Skeletal muscle tissue (tissue), 3 donors: ENCODE measurements at regions not wholly inside any gene's neighbourhood (a gene's known extent, or its start where the extent isn't known, plus 50 kb on each side); places are given as distances from the start of the nearest gene placed in this dataset.

Experiments
- H3K27ac ChIP-seq: one replicate; pipeline ENCODE4 v1.7.0; 2013; ENCODE audit warnings: mild to moderate bottlenecking, low read depth, low read length, inconsistent platforms
- H3K27me3 ChIP-seq, 3 donors: one replicate each; pipeline ENCODE4 v1.7.0; 2013; ENCODE audit warnings: low read length in 3 of 3; ENCODE audit not compliant: control insufficient read depth in 3 of 3, insufficient read depth in 3 of 3
- H3K36me3 ChIP-seq, 3 donors: one replicate each; pipeline ENCODE4 v1.7.0; 2013; ENCODE audit warnings: low read length in 3 of 3; ENCODE audit not compliant: control insufficient read depth in 3 of 3, insufficient read depth in 3 of 3
- H3K4me1 ChIP-seq, 3 donors: one replicate each; pipeline ENCODE4 v1.7.0; 2013; ENCODE audit warnings: low read length in 3 of 3, mild to moderate bottlenecking in 3 of 3; ENCODE audit not compliant: control insufficient read depth in 3 of 3, insufficient read depth in 3 of 3
- H3K4me3 ChIP-seq, 3 donors: one replicate each; pipeline ENCODE4 v1.7.0; 2013; ENCODE audit warnings: low read length in 3 of 3
- H3K9ac ChIP-seq, 3 donors: one replicate each; pipeline ENCODE4 v1.7.0; 2013; ENCODE audit warnings: low read length in 3 of 3, mild to moderate bottlenecking in 3 of 3, moderate library complexity in 2 of 3, low read depth in 1 of 3
- H3K9me3 ChIP-seq, 3 donors: one replicate each; pipeline ENCODE4 v1.7.0; 2013; ENCODE audit warnings: low read length in 3 of 3; ENCODE audit not compliant: control insufficient read depth in 3 of 3
- donor health status: Osteomylitis.

GRCh38 chr13:111401755-111402154 is 81.3 kb downstream of the TEX29 start:
- Histone ChIP-seq H3K9ac (no peak overlapping the region), H3K27ac (no peak overlapping the region), H3K4me1 (no peaks in the 10 kb centered on the region), H3K36me3 (no peaks in the 10 kb centered on the region), H3K9me3 (no peaks in the 10 kb centered on the region), H3K27me3 (peaks cover 4 to 32% (median 15%) of the 10 kb centered on the region in 3 donors), H3K4me3 (no peak overlapping the region)

GRCh38 chr13:111402441-111402840 is 82.0 kb downstream of the TEX29 start:
- H3K9me3 ChIP-seq: no peaks in the 10 kb centered on the region
- H3K36me3 ChIP-seq: no peaks in the 10 kb centered on the region
- H3K9ac ChIP-seq: no peak overlapping the region
- H3K4me3 ChIP-seq: no peak overlapping the region
- no peak overlapping the region for H3K27ac ChIP-seq
- H3K27me3 ChIP-seq: peaks cover 4 to 30% (median 15%) of the 10 kb centered on the region in 3 donors
- H3K4me1 ChIP-seq: no peaks in the 10 kb centered on the region

DNA sequence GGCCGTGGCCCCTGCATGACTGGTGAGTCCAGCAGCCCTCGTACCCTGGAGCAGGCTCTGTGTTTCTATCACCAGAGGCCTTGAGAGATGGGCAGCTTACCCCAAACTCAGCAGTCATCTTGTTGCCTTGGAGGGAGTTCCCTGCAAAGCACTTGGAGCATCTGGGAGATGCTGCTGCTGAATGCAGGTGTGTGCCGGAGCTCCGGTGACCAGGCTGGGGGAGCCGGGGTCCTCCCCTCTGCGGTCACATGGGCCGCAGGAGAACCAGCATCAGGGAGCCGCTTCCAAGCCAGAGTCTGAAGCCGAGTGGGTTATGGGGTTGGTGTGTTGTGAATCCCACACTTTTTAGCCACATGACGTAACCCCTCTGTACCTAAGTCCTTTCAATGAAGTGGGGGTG is 82.8 kb downstream of the TEX29 start:
- no peak overlapping the region for H3K27ac ChIP-seq
- no peak overlapping the region for H3K4me3 ChIP-seq
- H3K9ac ChIP-seq: no peak overlapping the region
- H3K4me1 ChIP-seq: no peaks in the 10 kb centered on the region
- no peaks in the 10 kb centered on the region for H3K36me3 ChIP-seq
- H3K27me3 ChIP-seq: peaks cover 7 to 30% (median 20%) of the 10 kb centered on the region in 3 donors
- no peaks in the 10 kb centered on the region for H3K9me3 ChIP-seq

DNA sequence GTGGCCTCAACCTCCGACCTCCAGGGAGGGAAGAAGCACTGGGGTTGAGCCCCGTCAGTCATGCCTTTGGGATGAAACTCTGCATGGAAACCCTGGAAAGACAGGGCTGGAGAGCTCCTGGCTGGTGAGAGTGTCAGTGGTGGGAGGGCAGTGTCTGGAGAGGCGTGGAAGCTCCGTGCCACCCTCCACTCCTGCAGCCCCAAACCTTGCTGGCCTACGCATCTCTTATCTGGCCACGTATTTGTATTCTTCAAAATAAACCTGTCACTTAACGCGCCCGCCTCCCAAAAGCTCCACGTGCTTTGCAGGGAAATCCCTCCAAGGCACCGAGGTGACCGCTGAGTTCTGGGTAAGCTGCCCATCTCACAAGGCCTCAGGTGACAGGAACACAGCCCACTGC is 84.3 kb downstream of the TEX29 start:
- Histone ChIP-seq H3K4me3 (no peak overlapping the region), H3K27ac (no peak overlapping the region), H3K9me3 (no peaks in the 10 kb centered on the region), H3K36me3 (no peaks in the 10 kb centered on the region), H3K9ac (no peak overlapping the region), H3K27me3 (peaks cover 10 to 32% (median 31%) of the 10 kb centered on the region in 3 donors), H3K4me1 (no peaks in the 10 kb centered on the region)

GRCh38 chr13:111406636-111407035 is 86.2 kb downstream of the TEX29 start:
- Histone ChIP-seq H3K36me3 (no peaks in the 10 kb centered on the region), H3K4me3 (no peak overlapping the region), H3K9ac (no peak overlapping the region), H3K4me1 (no peaks in the 10 kb centered on the region), H3K9me3 (no peaks in the 10 kb centered on the region), H3K27me3 (peaks cover 23 to 51% (median 43%) of the 10 kb centered on the region in 3 donors), H3K27ac (no peak overlapping the region)

DNA sequence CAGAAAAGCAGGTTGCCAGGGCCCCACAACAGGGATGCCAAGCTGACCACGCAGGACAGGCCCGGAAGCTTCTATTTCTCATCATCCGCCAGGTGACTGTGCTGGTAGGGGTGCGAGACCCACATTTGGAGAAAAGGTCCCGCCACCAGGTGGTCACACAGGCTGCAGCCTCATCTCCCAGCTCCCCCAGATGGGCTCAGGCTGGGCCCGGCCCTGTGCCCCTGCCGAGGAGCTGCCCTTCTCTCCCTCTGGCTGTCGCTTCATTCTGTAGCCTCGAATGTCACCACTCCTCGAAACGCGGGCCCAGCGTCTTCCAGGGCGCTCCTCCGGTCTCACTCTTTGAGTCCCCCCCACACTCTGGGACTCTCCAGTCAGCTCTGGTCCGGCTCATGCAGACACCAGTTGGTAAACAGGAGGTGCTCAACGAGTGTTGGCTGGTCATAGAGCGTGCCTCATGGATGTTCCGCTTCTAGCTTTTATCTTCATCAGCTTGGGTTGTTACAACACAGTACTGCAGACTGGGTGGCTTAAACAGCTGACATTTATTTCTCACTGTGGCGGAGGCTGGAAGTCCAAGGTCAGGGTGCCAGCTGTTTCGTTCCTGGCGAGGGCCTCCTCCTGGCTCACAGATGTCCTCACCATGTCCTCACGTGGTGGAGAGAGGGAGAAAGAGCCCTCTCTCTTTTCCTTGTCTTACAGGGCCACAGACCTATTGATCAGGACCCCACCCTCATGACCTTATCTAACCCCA is 87.1 kb downstream of the TEX29 start:
- Histone ChIP-seq H3K27me3 (peaks cover 30 to 58% (median 49%) of the 10 kb centered on the region in 3 donors), H3K9ac (no peak overlapping the region), H3K9me3 (no peaks in the 10 kb centered on the region), H3K4me3 (no peak overlapping the region), H3K27ac (no peak overlapping the region), H3K4me1 (no peaks in the 10 kb centered on the region), H3K36me3 (no peaks in the 10 kb centered on the region)

DNA sequence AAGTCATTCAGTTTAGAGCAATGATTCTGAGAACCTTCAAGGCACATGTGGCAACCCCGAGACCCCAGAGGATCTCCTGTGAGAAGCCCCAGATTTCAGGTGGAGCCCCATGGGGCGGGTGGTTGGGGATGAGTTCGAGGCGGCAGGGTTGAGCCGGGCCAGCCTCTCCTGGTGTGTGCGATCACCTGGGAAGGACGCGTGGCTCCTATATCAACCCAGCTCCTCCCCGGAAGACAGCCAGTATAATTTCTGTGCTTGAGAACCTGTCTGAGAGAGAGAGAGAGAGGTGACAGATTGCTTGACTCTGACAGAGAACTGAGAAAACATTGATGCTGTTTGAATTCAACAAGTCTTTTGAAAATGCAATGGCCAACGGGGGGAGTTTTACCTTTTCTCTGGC is 89.0 kb downstream of the TEX29 start:
- H3K36me3 ChIP-seq: no peaks in the 10 kb centered on the region

DNA sequence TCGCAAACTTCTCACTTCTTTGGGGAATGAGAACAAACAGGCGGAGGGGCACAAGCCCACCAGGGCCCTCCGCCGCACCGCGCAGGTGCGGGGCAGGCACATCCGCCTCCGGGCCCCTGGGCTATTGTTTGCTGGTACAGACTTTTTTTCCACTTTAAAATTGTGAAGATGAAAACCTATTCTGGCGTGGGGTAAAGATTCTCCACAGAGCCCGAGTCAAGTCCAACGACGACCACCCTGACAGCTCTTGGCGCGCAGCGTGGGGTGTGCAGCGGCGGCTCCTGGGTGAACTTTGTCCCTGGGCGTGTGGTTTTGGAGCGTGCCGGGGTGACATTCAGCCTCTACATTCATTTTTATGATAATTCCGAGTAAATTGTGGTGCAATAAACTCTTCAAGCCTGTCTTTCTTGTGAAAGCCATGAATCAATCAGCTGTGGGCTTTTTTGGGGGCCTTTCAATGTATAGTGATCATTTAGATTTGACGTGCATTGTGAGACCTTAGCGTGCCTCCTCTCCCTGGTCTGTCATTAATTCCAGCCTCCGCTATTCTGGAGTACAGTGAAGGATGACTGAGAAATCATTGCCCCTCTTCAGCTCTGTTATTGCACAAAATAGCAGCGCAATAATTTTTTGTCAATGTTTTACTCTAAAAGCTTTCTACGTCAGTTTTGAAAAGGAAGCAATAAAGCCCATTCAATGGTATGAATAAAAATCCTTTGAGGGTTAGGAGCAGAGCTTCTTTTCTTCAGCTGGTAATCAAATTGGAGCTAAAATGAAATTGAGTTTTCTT is 90.0 kb downstream of the TEX29 start:
- Histone ChIP-seq H3K9me3 (no peaks in the 10 kb centered on the region), H3K27me3 (peaks cover 40 to 65% (median 58%) of the 10 kb centered on the region in 3 donors), H3K9ac (no peak overlapping the region), H3K4me3 (no peak overlapping the region), H3K36me3 (no peaks in the 10 kb centered on the region), H3K4me1 (no peaks in the 10 kb centered on the region), H3K27ac (no peak overlapping the region)

More for the DNA sequence above, 89.0 kb downstream of the TEX29 start:
- Histone ChIP-seq H3K9ac (no peak overlapping the region), H3K9me3 (no peaks in the 10 kb centered on the region), H3K27me3 (peaks cover 33 to 61% (median 54%) of the 10 kb centered on the region in 3 donors), H3K27ac (no peak overlapping the region), H3K4me3 (no peak overlapping the region), H3K4me1 (no peaks in the 10 kb centered on the region)

DNA sequence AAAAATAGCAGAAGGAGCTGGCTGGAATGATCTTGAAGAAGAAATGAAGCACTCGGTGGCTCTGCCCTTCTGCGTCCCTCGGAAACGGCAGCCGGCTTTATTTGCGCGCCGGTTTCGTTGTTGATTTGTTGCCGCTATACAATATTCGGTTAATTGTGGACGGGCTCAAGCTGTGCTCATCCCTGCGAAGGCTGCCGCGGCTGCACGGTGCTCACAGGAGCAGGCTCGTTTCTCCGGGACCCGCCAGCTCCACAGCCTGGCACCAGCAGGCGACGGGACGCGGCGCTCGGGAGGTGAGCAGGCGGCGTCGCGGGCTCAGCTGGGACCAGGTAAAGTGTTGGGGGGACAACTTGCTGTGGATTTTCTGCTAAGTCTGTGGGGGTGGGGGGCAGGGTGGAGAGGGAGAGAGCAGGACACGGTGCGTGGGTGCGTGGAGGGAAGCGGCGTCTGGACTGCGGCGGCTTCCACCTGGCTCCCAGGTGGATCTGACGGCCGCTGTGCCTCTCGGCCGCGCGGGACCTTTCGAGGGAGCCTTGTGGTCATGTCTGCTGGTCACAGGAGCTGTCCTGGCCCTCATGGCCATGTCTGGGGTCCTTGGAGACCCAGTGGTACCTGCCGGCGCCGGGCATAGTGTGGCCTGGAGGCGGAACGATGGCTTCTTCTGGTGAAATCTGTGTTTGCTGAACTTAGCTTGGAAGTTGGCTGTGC is 90.9 kb downstream of the TEX29 start:
- H3K9me3 ChIP-seq: no peaks in the 10 kb centered on the region
- no peak overlapping the region for H3K9ac ChIP-seq
- no peaks in the 10 kb centered on the region for H3K36me3 ChIP-seq
- no peaks in the 10 kb centered on the region for H3K4me1 ChIP-seq
- H3K27me3 ChIP-seq: peaks cover 40 to 64% (median 57%) of the 10 kb centered on the region in 3 donors
- no peak overlapping the region for H3K27ac ChIP-seq
- no peak overlapping the region for H3K4me3 ChIP-seq
